DOHH2 (cell line): ENCODE measurements at regions not wholly inside any gene's neighbourhood (a gene's known extent, or its start where the extent isn't known, plus 50 kb on each side); places are given as distances from the start of the nearest gene placed in this dataset.
"Not testable (repeated sequence)": the region's sequence is repeated elsewhere in the genome, so short reads cannot be mapped to it uniquely, and the experiment has no call there.

Source experiments
- H3F3A ChIP-seq: fragments of 200-600 bp; sonication (generic), shearing (Covaris generic); 2 replicates; pipeline ENCODE4 v1.6.0; 2016; ENCODE audit warnings: antibody characterized with exemption, mild to moderate bottlenecking; ENCODE audit not compliant: control insufficient read depth, insufficient read depth
- H3K27ac ChIP-seq: fragments of 200-600 bp; sonication (generic); 2 replicates; pipeline ENCODE4 v1.5.1; 2014; ENCODE audit warnings: low read depth, mild to moderate bottlenecking, low read length, moderate library complexity
- H3K27me3 ChIP-seq: fragments of 200-600 bp; sonication (generic); 2 replicates; pipeline ENCODE4 v1.6.1; 2014; ENCODE audit warnings: mild to moderate bottlenecking, low read length, mixed read lengths; ENCODE audit not compliant: control insufficient read depth
- H3K36me3 ChIP-seq: fragments of 200-600 bp; sonication (generic); 2 replicates; pipeline ENCODE4 v1.6.1; 2014; ENCODE audit warnings: mild to moderate bottlenecking, low read length, moderate library complexity, mixed read lengths; ENCODE audit not compliant: control insufficient read depth
- H3K4me1 ChIP-seq: fragments of 200-600 bp; sonication (generic); 2 replicates; pipeline ENCODE4 v1.6.1; 2014; ENCODE audit warnings: mild to moderate bottlenecking, low read length, mixed read lengths; ENCODE audit not compliant: control insufficient read depth
- H3K4me2 ChIP-seq: fragments of 200-600 bp; sonication (generic); 2 replicates; pipeline ENCODE4 v1.6.0; 2014; ENCODE audit warnings: mild to moderate bottlenecking, low read length, moderate library complexity
- H3K4me3 ChIP-seq: fragments of 200-600 bp; sonication (generic); 2 replicates; pipeline ENCODE4 v1.5.1; 2014; ENCODE audit warnings: mild to moderate bottlenecking, low read length, mixed read lengths
- H3K79me2 ChIP-seq: fragments of 200-600 bp; sonication (generic); 2 replicates; pipeline ENCODE4 v1.6.1; 2014; ENCODE audit warnings: mild to moderate bottlenecking, low read length, mixed read lengths; ENCODE audit not compliant: control insufficient read depth
- H3K9me2 ChIP-seq: fragments of 200-600 bp; sonication (generic); replicated peaks from 2 replicates; pipeline ENCODE4 v1.6.1; 2014; ENCODE audit warnings: mild to moderate bottlenecking, low read length, mixed read lengths; ENCODE audit not compliant: control insufficient read depth
- H3K9me3 ChIP-seq: fragments of 200-600 bp; sonication (generic); 2 replicates; pipeline ENCODE4 v1.6.1; 2014; ENCODE audit warnings: antibody characterized with exemption, low read length, mixed read lengths; ENCODE audit not compliant: control insufficient read depth, insufficient read depth
- H4K20me1 ChIP-seq: fragments of 200-600 bp; sonication (generic); 2 replicates; pipeline ENCODE4 v1.6.0; 2014; ENCODE audit warnings: low read depth, mild to moderate bottlenecking, antibody characterized with exemption, low read length, moderate library complexity; ENCODE audit not compliant: control insufficient read depth, insufficient read depth
- EZH2phosphoT487 ChIP-seq: fragments of 200-600 bp; sonication (generic); IDR thresholded peaks from 2 replicates; pipeline ENCODE4 v1.6.1; 2017; ENCODE audit warnings: borderline replicate concordance, mild to moderate bottlenecking, antibody characterized with exemption, low read length, moderate library complexity, mixed read lengths
- TF ChIP-seq, protein P1 (sequence below): fragments of 200-600 bp; sonication (generic); IDR thresholded peaks from one replicate; pipeline ENCODE4 v1.5.1; 2014; ENCODE audit warnings: antibody characterized with exemption, mild to moderate bottlenecking, low read depth, low read length; ENCODE audit not compliant: poor library complexity, severe bottlenecking

DNA sequence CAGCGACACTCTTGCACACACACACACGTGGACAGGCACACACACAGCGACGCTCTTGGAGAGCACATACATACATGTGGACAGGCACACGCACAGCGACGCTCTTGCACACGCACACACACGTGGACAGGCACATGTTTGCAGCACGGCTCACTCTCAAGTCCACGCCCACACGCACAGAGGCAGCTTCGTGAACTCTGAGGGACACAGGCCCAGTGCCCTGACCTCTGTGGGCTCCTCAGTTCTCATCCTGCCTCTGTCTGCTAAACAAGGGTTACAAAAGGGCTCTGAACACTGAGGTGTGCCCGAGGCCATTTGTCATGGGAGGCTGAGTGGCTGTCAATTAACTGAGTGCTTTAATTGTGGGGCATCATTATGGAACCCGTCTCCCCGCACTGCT, 558.8 kb upstream of the ADAMTS16 start:
- Histone ChIP-seq H3K79me2 (no peaks in the 10 kb centered on the region), H4K20me1 (no peaks in the 10 kb centered on the region), H3F3A (no peaks in the 10 kb centered on the region), H3K27me3 (no peaks in the 10 kb centered on the region), H3K9me3 (peaks cover 15% of the 10 kb centered on the region; the same call in 1 of the 2 replicates), H3K9me2 (no peaks in the 10 kb centered on the region), H3K4me2 (no peak overlapping the region), H3K4me1 (no peaks in the 10 kb centered on the region), H3K4me3 (no peak overlapping the region), H3K27ac (no peak overlapping the region), H3K36me3 (no peaks in the 10 kb centered on the region)
- TF ChIP-seq, protein P1, sequence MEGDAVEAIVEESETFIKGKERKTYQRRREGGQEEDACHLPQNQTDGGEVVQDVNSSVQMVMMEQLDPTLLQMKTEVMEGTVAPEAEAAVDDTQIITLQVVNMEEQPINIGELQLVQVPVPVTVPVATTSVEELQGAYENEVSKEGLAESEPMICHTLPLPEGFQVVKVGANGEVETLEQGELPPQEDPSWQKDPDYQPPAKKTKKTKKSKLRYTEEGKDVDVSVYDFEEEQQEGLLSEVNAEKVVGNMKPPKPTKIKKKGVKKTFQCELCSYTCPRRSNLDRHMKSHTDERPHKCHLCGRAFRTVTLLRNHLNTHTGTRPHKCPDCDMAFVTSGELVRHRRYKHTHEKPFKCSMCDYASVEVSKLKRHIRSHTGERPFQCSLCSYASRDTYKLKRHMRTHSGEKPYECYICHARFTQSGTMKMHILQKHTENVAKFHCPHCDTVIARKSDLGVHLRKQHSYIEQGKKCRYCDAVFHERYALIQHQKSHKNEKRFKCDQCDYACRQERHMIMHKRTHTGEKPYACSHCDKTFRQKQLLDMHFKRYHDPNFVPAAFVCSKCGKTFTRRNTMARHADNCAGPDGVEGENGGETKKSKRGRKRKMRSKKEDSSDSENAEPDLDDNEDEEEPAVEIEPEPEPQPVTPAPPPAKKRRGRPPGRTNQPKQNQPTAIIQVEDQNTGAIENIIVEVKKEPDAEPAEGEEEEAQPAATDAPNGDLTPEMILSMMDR: no peak
- no peak for TF ChIP-seq EZH2phosphoT487

DNA sequence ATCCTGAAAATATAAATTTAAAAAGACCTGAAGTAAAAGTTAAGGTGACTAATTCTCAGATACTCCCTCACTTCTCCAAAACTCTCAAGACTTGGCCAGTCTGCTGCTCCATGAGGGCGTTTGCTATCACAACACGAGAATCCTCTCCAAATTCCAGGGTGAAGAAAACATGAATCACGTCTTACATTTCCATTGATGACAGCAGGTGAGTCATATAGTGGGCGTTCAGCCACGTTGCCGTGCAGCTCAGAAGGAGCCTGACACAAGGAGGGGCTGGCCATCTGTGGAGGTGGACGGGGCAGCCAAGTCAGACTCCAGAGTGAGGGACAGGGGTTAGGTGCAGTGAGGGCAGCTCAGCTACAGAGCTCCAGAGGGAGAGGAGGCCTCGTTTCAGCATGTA, 555.1 kb upstream of the ADAMTS16 start:
- no peak overlapping the region for H3K4me3 ChIP-seq
- TF ChIP-seq EZH2phosphoT487: no peak
- TF ChIP-seq, protein P1: no peak
- H3K79me2 ChIP-seq: no peaks in the 10 kb centered on the region
- peaks cover 10% of the 10 kb centered on the region; the same call in 1 of the 2 replicates for H3K9me3 ChIP-seq
- H3F3A ChIP-seq: no peaks in the 10 kb centered on the region
- no peak overlapping the region for H3K4me2 ChIP-seq
- no peaks in the 10 kb centered on the region for H3K9me2 ChIP-seq
- H3K36me3 ChIP-seq: no peaks in the 10 kb centered on the region
- no peaks in the 10 kb centered on the region for H3K27me3 ChIP-seq
- H4K20me1 ChIP-seq: no peaks in the 10 kb centered on the region
- H3K4me1 ChIP-seq: no peaks in the 10 kb centered on the region
- no peak overlapping the region for H3K27ac ChIP-seq

DNA sequence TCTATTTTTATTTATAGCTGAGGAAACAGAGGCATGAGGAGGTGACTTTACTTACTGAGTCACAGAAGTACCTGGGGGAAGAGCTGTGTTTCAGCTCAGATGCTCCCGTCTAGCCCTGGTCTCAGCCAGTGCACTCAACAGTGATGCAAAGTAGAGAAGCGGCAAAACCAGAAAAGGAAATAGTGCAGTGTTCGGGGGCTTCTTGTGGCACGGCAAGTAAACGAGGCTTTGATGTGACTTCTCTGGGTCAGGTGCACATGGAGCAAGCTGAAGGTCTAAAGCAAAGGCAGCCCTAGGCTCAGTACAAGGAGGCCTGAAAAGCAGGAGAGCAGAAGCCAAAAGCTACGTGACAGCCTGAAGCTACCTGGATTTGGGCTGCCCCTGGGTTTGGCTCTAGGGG, 526.7 kb upstream of the ADAMTS16 start:
- TF ChIP-seq, protein P1: no peak
- TF ChIP-seq EZH2phosphoT487: no peak
- no peaks in the 10 kb centered on the region for H3K79me2 ChIP-seq
- H3F3A ChIP-seq: no peaks in the 10 kb centered on the region
- no peaks in the 10 kb centered on the region for H3K27me3 ChIP-seq
- H4K20me1 ChIP-seq: no peaks in the 10 kb centered on the region
- no peaks in the 10 kb centered on the region for H3K9me2 ChIP-seq
- peaks cover 5% of the 10 kb centered on the region; the same call in 1 of the 2 replicates for H3K9me3 ChIP-seq
- no peak overlapping the region for H3K4me2 ChIP-seq
- H3K27ac ChIP-seq: no peak overlapping the region
- H3K4me1 ChIP-seq: no peaks in the 10 kb centered on the region
- no peak overlapping the region for H3K4me3 ChIP-seq
- H3K36me3 ChIP-seq: no peaks in the 10 kb centered on the region

DNA sequence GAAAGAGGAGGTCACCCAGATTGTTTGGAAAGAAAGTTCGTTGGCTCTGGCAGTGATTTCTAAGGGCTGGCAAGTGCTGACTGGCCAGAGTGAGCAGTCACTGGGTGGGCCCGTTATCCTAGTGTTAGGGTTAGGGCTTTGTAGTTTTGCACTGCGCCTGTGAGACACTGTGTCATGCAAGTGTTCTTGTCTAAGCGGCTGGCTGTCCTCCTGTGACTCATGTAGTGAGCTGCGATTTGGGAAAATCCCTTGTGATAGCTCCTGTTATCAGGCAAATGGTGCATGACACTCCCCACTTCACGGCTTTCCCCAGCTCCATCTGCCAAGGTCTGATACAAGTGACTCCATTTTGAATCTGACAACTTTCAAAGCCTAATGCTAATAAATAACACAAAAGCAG, 526.0 kb upstream of the ADAMTS16 start:
- Histone ChIP-seq H3K79me2 (no peaks in the 10 kb centered on the region), H3K27ac (no peak overlapping the region), H4K20me1 (no peaks in the 10 kb centered on the region), H3K36me3 (no peaks in the 10 kb centered on the region), H3K9me2 (no peaks in the 10 kb centered on the region), H3K9me3 (peaks cover 5% of the 10 kb centered on the region; the same call in 1 of the 2 replicates), H3K4me2 (no peak overlapping the region), H3F3A (no peaks in the 10 kb centered on the region), H3K4me1 (no peaks in the 10 kb centered on the region), H3K4me3 (no peak overlapping the region), H3K27me3 (no peaks in the 10 kb centered on the region)
- TF ChIP-seq, protein P1: no peak
- no peak for TF ChIP-seq EZH2phosphoT487

DNA sequence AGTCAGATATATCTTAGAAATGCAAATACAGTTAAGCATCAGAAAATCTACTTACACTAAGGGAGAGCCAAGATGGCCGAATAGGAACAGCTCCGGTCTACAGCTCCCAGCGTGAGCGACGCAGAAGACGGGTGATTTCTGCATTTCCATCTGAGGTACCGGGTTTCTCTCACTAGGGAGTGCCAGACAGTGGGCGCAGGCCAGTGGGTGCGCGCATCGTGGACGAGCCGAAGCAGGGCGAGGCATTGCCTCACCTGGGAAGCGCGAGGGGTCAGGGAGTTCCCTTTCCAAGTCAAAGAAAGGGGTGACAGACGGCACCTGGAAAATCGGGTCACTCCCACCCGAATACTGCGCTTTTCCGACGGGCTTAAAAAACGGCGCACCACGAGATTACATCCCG, 524.8 kb upstream of the ADAMTS16 start:
- H3K4me2 ChIP-seq: not testable (repeated sequence)

More for the DNA sequence above, 524.8 kb upstream of the ADAMTS16 start:
- H3K79me2 ChIP-seq, H3K27me3 ChIP-seq, H3K27ac ChIP-seq, H3K4me1 ChIP-seq, H3K4me3 ChIP-seq, H3K9me3 ChIP-seq, H3K36me3 ChIP-seq, H3K9me2 ChIP-seq, H3F3A ChIP-seq, H4K20me1 ChIP-seq: not testable (repeated sequence)
